Panc1 (cell line): ENCODE measurements at regions not wholly inside any gene's neighbourhood (a gene's known extent, or its start where the extent isn't known, plus 50 kb on each side); places are given as distances from the start of the nearest gene placed in this dataset.

ENCODE experiments used
- ATAC-seq: fragments of 200-7000 bp; cut with Tn5 transposase; 2 replicates; pipeline ENCODE4 v1.9.1; 2020; ENCODE audit warnings: mild to moderate bottlenecking, moderate library complexity
- BruUV-seq: library from RNA; stranded (reverse); fragments of 400-500 nt; replicated peaks from 2 replicates; lab custom pipeline; 2021; lab: Mats Ljungman, UMichigan
- CTCF ChIA-PET: fragments of 300-600 bp; sonication (Branson Sonifier 250); formaldehyde crosslinking; loops from one replicate; lab custom pipeline; 2022; ENCODE audit warnings: antibody characterized with exemption; lab: Charles Lee
- POLR2A ChIA-PET: fragments of 300-600 bp; sonication (Branson Sonifier 250); formaldehyde crosslinking; loops from one replicate; lab custom pipeline; 2022; ENCODE audit warnings: antibody characterized with exemption; lab: Charles Lee
- DNase-seq: peaks from one replicate; pipeline ENCODE4 v3.0.0-alpha.2; 2010; ENCODE audit warnings: low read depth, low spot score
- H3K27ac ChIP-seq: 2 replicates; pipeline ENCODE4 v1.5.1; 2011; ENCODE audit warnings: mild to moderate bottlenecking, low read length, inconsistent platforms
- H3K27me3 ChIP-seq: fragments of 200-500 bp; sonication (Bioruptor generic); 2 replicates; pipeline ENCODE4 v1.6.0; 2014; ENCODE audit warnings: low read length, inconsistent platforms; ENCODE audit not compliant: control insufficient read depth, insufficient read depth
- H3K36me3 ChIP-seq: fragments of 200-500 bp; sonication (Bioruptor generic); 2 replicates; pipeline ENCODE4 v1.5.1; 2014; ENCODE audit warnings: inconsistent platforms, mild to moderate bottlenecking, low read length, moderate library complexity; ENCODE audit not compliant: control insufficient read depth, insufficient read depth
- H3K4me1 ChIP-seq: 2 replicates; pipeline ENCODE4 v1.5.1; 2011; ENCODE audit warnings: inconsistent platforms, mild to moderate bottlenecking, low read length, moderate library complexity; ENCODE audit not compliant: control insufficient read depth, insufficient read depth
- H3K4me3 ChIP-seq, 2 experiments: 2 replicates each; pipeline ENCODE4 v1.5.1; 2011 to 2012; ENCODE audit warnings: low read depth in 2 of 2, low read length in 2 of 2, mild to moderate bottlenecking in 2 of 2, inconsistent platforms in 1 of 2, moderate library complexity in 1 of 2
- H3K9me3 ChIP-seq: fragments of 200-500 bp; sonication (Bioruptor generic); 2 replicates; pipeline ENCODE4 v1.5.1; 2014; ENCODE audit warnings: low read depth, mild to moderate bottlenecking, inconsistent platforms, low read length, moderate library complexity; ENCODE audit not compliant: control insufficient read depth, insufficient read depth
- POLR2AphosphoS5 ChIP-seq: IDR thresholded peaks from 2 replicates; pipeline ENCODE4 v1.6.1; 2012; ENCODE audit warnings: mild to moderate bottlenecking, low read depth, low read length, moderate library complexity
- SIN3A ChIP-seq: IDR thresholded peaks from 2 replicates; pipeline ENCODE4 v1.6.1; 2012; ENCODE audit warnings: low read depth, mild to moderate bottlenecking, low read length, moderate library complexity, borderline replicate concordance; ENCODE audit not compliant: insufficient read depth
- TCF7L2 ChIP-seq: IDR thresholded peaks from 2 replicates; pipeline ENCODE4 v1.6.1; 2011; ENCODE audit warnings: mild to moderate bottlenecking, low read depth, low read length, inconsistent platforms
- in situ Hi-C: cut with HindIII; loops from 2 replicates; pipeline ENCODE4 v1.10.0; 2016; ENCODE audit warnings: low sequenced_read_pairs, low pct_unique_long_range_greater_than_20kb
- intact Hi-C: fragments of 100-400 bp; cut with micrococcal nuclease; formaldehyde crosslinking; loops from one replicate; pipeline ENCODE4 v1.10.0; 2022; ENCODE audit not compliant: unreplicated experiment
- TF ChIP-seq, protein P1 (sequence below), 2 experiments: IDR thresholded peaks; 2 replicates each; pipeline ENCODE4 v1.6.1; 2011 to 2012; ENCODE audit warnings: low read depth in 2 of 2, control low read depth in 1 of 2, low read length in 1 of 2, mild to moderate bottlenecking in 1 of 2, moderate library complexity in 1 of 2; ENCODE audit not compliant: insufficient read depth in 1 of 2
- TF ChIP-seq, protein P2 (sequence below): fragments of 450-650 bp; IDR thresholded peaks from 2 replicates; pipeline ENCODE4 v1.5.1; 2017; ENCODE audit warnings: mild to moderate bottlenecking

DNA sequence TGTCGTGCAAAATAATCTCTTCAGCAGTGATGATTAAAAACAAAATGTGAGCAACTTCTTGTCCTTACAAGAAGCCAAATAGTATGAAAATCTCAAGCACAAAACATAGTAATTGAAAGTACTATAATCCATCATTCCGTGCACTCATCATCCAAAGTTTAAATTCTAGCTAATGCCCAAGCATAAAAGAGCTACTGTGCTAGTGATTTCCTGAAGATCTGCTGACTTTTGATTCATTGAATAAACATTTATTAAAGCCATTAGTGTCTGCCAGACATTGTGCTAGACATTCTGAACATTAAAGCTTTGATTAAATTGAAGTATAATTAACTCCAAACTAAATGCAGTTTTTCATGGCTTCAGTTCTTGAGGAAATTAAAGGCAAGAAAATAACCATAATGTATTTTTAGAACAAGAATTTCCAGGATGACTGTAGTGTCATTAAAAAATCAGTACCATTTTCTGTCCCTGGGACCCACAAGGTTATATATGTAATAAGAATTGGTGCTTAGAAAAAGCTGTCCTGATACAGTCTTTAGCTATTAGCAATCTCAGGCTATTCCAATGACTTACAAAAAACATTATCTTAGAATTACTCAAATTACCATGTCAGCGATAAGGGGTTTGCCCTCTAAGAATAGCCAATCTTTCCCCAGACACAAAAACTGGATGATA is 71.7 kb downstream of the CMAS start:
- intact Hi-C loops: no loop called here

DNA sequence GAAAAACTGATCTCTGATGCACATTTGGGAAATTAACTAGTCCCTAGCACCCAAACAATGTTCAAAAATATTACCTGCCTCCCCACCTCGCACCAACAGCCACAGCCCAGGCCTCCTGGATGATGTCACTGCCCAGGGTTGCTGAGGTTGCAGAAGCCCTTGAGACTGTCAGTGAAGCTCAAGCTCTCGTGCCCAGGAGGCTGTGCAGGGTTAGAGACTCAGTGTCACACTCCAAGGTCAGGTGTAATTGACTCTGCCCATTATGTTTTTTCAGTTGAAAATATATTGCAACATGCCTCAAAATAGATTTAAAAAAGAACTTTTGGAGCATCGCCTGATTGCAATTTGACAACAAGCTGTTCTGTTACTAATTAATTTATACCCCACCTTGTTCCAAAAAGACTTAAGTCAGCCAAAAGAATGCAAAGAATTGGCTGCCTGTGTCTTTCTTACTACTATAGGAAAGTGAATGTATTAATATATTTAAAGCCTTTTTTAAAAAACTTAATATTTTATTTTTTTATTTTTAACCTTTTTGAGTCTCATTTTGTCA is 72.3 kb downstream of the CMAS start:
- in situ Hi-C loops (no loop called here), intact Hi-C loops (no loop called here)
- no peaks in the 10 kb centered on the region for H3K4me1 ChIP-seq
- no peak overlapping the region for H3K27ac ChIP-seq
- POLR2A ChIA-PET: no interaction called here
- no peak overlapping the region for H3K4me3 ChIP-seq
- no peaks in the 10 kb centered on the region for H3K27me3 ChIP-seq
- BruUV-seq: no TSS peak
- no peak for ATAC-seq
- DNase-seq: no peak
- H3K9me3 ChIP-seq: no peaks in the 10 kb centered on the region
- no peaks in the 10 kb centered on the region for H3K36me3 ChIP-seq
- TF ChIP-seq POLR2AphosphoS5: no peak
- TF ChIP-seq TCF7L2: no peak
- TF ChIP-seq, protein P1, sequence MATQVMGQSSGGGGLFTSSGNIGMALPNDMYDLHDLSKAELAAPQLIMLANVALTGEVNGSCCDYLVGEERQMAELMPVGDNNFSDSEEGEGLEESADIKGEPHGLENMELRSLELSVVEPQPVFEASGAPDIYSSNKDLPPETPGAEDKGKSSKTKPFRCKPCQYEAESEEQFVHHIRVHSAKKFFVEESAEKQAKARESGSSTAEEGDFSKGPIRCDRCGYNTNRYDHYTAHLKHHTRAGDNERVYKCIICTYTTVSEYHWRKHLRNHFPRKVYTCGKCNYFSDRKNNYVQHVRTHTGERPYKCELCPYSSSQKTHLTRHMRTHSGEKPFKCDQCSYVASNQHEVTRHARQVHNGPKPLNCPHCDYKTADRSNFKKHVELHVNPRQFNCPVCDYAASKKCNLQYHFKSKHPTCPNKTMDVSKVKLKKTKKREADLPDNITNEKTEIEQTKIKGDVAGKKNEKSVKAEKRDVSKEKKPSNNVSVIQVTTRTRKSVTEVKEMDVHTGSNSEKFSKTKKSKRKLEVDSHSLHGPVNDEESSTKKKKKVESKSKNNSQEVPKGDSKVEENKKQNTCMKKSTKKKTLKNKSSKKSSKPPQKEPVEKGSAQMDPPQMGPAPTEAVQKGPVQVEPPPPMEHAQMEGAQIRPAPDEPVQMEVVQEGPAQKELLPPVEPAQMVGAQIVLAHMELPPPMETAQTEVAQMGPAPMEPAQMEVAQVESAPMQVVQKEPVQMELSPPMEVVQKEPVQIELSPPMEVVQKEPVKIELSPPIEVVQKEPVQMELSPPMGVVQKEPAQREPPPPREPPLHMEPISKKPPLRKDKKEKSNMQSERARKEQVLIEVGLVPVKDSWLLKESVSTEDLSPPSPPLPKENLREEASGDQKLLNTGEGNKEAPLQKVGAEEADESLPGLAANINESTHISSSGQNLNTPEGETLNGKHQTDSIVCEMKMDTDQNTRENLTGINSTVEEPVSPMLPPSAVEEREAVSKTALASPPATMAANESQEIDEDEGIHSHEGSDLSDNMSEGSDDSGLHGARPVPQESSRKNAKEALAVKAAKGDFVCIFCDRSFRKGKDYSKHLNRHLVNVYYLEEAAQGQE (IDR thresholded peaks at IDR 0.05; ENCODE audit: insufficient read depth in 1 of 2, low read depth in 2 of 2, low read length in 1 of 2): no peak
- TF ChIP-seq, protein P2, sequence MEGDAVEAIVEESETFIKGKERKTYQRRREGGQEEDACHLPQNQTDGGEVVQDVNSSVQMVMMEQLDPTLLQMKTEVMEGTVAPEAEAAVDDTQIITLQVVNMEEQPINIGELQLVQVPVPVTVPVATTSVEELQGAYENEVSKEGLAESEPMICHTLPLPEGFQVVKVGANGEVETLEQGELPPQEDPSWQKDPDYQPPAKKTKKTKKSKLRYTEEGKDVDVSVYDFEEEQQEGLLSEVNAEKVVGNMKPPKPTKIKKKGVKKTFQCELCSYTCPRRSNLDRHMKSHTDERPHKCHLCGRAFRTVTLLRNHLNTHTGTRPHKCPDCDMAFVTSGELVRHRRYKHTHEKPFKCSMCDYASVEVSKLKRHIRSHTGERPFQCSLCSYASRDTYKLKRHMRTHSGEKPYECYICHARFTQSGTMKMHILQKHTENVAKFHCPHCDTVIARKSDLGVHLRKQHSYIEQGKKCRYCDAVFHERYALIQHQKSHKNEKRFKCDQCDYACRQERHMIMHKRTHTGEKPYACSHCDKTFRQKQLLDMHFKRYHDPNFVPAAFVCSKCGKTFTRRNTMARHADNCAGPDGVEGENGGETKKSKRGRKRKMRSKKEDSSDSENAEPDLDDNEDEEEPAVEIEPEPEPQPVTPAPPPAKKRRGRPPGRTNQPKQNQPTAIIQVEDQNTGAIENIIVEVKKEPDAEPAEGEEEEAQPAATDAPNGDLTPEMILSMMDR: no peak
- TF ChIP-seq SIN3A: no peak
- CTCF ChIA-PET: no interaction called here

More for the DNA sequence above, 71.7 kb downstream of the CMAS start:
- H3K4me1 ChIP-seq: no peaks in the 10 kb centered on the region
- H3K9me3 ChIP-seq: no peaks in the 10 kb centered on the region
- in situ Hi-C loops: no loop called here
- DNase-seq (no peak), ATAC-seq (no peak)
- no peaks in the 10 kb centered on the region for H3K27me3 ChIP-seq
- no TSS peak for BruUV-seq
- no peak overlapping the region for H3K4me3 ChIP-seq
- H3K36me3 ChIP-seq: no peaks in the 10 kb centered on the region
- CTCF ChIA-PET: no interaction called here
- TF ChIP-seq TCF7L2 (no peak), POLR2AphosphoS5 (no peak), SIN3A (no peak)
- TF ChIP-seq, protein P2: no peak
- TF ChIP-seq, protein P1 (IDR thresholded peaks at IDR 0.05; ENCODE audit: insufficient read depth in 1 of 2, low read depth in 2 of 2, low read length in 1 of 2): no peak
- POLR2A ChIA-PET: no interaction called here
- H3K27ac ChIP-seq: no peak overlapping the region
